Hematopoietic multipotent progenitor cell treated with erythropoietin and hydrocortisone succinate and interleukin-3 and kit ligand, for 4 days (in vitro differentiated cells): ENCODE measurements at regions not wholly inside any gene's neighbourhood (a gene's known extent, or its start where the extent isn't known, plus 50 kb on each side); places are given as distances from the start of the nearest gene placed in this dataset.
A peak's percentile ranks its signal among the peaks of the same experiment; 100 is the strongest.
"Not testable (repeated sequence)": the region's sequence is repeated elsewhere in the genome, so short reads cannot be mapped to it uniquely, and the experiment has no call there.

Source experiments
- DNase-seq: peaks from one replicate; pipeline ENCODE4 v3.0.0-alpha.2; 2015

DNA sequence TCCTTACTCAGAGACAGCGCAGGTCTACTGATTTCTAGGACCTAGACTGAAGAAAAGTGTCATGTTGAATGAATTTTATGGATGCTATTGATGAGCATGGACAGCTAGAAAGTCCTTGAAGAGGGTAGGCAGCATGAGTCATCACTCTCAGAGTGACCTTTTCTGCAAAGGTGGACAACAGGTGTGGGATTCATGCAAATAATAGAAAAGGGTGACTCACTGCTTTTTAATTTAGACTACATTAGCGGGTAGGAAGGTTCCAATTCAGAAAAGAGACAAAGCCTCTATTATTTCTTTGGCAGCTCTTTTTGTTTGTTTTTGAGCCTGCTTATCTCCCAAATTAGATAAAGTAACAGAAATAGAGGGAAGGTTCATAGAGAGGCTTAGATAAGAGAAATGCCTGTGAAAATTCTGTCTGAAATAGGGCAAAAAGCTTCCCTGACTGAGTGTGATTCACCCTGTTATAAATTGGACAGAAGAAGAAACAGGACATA, 191.4 kb downstream of the TENT5A start:
- DNase-seq: no peak

GRCh38 chr6:81557811-81558210, 194.7 kb downstream of the TENT5A start:
- no peak for DNase-seq

DNA sequence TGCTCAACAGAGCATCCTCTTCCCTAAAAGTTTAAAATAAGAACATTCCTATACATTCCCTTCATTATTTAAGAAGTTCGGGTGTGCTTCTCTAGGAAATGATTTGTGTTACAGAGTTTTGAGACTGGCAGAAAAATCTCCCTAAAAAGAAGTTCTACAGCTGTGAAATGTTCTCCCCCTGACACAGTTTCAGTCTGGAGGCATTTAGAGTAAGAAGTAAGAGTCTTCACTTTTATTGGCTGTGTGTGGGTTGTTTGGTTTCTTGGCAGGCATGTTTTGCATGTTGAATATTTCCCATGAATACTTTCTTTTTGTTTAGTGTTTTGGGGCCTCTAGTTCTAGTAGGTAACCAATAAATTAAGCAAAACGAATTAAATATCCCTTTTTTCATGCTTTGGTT, 195.9 kb downstream of the TENT5A start:
- no peak for DNase-seq

DNA sequence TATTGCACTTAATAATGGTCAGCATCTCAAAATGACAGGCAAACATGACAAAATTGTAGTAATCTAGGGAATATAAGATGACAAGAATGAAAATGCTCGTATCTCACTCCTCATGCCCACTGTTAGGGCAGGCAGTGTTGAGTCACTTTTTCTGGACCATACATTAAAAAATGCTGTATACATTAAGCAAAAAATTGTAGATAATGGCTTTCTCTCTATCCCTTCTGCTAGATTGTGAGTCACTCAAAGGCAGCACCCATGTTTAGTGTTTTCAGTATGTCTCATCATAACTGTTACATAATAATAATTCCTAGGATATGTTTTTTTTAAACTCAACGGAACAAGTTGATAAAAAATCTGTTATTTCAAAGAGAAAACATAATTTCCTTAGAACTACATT, 199.3 kb downstream of the TENT5A start:
- no peak for DNase-seq

- DNase-seq: no peak
Observed at GRCh38 chr6:81552644-81553043, 199.8 kb downstream of the TENT5A start.

DNA sequence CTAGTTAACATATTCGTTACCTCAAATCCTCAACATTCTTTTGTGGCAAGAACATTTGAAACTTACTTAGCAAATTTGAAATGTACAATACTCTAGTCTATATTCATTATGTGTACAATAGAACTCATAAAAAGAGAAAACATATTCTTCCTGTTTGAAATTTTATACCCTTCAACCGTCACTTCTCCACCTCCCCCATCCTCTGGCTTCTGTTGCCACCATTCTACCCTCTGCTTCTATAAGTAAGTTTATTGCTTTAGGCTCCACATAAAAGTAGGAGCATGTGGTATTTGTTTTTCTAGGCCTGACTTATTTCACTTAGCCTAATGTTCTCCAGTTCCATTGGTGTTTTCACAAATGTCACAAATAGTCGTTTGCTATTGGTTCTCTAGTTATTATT, 205.3 kb downstream of the TENT5A start:
- no peak for DNase-seq

GRCh38 chr6:81534934-81535465, 217.5 kb downstream of the TENT5A start:
- DNase-seq: no peak

- no peak for DNase-seq
Observed at GRCh38 chr6:81531869-81532561, 220.5 kb downstream of the TENT5A start.

- DNase-seq: no peak
Observed at GRCh38 chr6:81517455-81517854, 235.0 kb downstream of the TENT5A start.

- no peak for DNase-seq
Observed at GRCh38 chr6:81515562-81516453, 236.7 kb downstream of the TENT5A start.

GRCh38 chr6:81514195-81514594, 238.3 kb downstream of the TENT5A start:
- DNase-seq: not testable (repeated sequence)

DNA sequence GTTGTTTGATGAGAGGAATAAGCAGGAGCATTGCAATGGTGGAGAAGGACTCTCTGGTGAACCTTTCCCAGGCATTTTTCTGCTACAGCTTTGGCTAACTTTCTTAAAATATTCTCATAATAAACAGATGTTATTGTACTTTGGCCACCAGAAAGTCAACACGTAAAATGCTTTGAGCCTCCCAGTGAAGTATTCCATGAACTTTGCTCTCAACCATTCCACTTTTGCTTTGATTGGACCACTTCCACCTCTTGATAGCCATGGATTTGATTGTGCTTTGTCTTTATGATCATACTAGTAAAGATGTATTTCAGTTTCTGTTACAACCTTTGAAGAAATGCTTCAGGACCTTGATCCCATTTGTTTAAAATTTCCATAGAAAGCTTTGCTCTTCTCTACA, 241.1 kb downstream of the TENT5A start:
- DNase-seq: no peak

- DNase-seq: no peak
Observed at GRCh38 chr6:81495999-81496398, 256.5 kb downstream of the TENT5A start.

DNA sequence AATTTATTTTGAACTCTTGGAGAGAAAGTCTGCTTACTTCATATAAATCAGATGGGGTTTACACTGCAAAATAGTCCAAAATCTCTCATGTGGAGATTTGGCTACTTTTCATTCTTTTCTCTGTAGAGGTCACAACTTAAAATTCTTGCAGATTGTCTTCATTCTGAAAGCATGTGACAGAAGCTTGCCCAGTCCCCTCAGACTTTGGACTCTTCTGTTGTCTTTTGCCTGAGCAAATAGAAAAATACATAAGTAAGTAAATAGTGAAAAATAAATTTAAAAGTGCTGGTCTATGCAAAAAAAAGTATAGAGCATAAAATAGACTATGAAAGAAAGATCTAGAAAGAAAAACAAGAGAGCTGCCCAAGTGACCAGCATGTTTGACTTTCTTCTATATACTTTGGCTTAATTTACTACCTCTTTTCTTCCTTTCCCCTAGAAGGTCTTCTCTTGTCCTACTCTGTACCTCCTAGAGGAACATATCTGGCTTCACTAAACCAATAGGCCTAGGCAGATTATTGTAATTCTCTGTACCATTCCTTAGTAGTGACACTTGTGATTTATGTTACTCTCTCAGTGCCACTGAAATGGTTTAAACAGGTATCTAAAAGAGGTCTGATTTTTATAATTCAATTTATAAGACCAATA, 260.9 kb downstream of the TENT5A start:
- no peak for DNase-seq

DNA sequence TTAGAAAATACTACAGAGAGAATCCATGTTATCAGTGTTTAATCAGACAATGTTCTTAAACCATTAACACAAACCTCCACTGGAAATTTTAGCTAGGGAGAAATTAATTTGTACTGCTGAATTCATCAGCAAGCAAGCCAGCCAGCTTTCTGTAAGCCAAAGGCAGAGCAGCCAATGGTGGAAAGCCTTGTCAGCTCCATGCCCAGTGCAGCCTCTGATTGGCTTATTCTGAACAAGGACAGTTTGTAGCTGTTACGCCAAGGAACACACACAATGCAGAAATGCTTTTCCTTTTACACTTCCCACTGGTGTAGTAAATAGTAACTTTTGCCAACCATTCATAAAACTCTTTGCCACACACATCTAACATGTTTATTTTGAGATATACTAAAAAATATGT, 265.0 kb downstream of the TENT5A start:
- DNase-seq: no peak

- peak; percentile 1 for DNase-seq
Observed at GRCh38 chr6:81486234-81486633, 266.2 kb downstream of the TENT5A start.

DNA sequence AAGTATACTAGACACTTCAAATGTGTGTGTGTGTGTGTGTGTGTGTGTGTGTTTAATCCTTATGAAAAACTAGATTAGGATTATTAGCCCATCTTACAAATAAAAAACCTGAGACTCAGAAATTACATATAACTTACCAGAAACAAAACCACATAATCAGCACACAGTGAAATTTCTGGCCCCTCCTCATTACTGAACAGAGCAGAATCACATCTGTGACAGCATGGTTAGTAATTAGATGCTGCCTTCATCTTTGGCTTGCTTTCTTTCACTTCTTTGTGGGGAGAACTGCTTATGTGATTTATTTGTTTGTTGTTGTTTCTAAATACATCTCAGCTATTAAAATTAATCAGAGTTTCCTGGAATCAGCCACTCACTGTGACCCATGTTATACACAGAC, 267.1 kb downstream of the TENT5A start:
- DNase-seq: no peak

DNA sequence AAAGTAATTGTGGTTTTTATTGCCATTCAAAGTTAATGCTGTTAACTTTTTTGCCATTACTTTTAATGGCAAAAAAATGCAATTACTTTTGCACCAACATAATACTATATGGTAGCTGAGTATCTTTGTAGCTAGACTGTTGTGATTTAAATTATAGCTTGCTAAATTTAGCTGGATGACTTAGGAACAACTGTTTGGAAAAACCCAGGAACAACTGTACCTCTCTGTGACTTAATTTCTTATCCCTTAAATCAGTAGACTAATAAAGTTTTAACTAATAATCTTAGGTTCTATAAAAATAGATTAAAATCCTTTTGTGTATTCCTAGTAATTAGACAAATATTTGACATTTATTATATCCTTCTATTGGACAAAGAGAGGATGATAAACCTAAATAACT, 268.2 kb downstream of the TENT5A start:
- DNase-seq: no peak

- no peak for DNase-seq
Observed at GRCh38 chr6:81480139-81480538, 272.3 kb downstream of the TENT5A start.

- DNase-seq: no peak
Observed at GRCh38 chr6:81476881-81477280, 275.6 kb downstream of the TENT5A start.

- DNase-seq: no peak
Observed at GRCh38 chr6:81475646-81476045, 276.8 kb downstream of the TENT5A start.

DNA sequence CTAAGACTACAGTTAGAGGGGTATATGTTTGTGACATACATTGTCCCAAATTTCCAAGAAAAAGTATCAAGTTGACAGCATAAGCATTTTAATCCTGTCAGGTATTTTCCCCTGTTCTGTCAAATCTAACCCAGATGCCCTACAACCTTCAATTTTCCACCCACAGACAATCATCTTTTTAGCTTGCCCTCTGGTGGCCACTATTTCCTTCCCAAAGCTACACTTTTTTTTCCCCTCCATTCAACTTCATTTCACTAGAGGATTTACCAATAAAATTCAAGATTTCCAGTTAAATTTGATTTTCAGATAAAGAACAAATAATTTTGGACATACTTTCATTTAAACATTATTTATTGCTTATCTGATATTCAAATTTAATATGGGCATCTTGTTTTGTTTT, 286.6 kb downstream of the TENT5A start:
- DNase-seq: peak; percentile 46

DNA sequence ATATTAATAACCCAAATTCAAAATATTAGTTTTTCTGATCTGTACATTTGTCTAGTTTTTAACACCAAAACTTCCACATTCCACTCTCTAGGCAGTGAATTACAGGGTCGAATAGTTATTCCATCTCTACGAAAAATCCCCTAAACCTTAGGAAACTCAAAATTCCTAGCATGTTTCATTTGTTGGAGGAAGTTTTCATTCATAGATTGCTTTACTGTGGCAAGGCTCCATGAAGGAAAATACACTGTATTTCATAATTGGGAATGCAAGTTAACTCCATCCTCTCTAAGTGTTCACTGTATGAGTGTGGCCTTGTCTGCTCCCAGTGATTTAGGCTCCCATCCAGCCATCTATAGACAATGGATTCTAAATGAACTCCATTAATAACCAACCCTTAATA, 296.1 kb downstream of the TENT5A start:
- DNase-seq: no peak
